MM.1S (cell line): ENCODE measurements at regions not wholly inside any gene's neighbourhood (a gene's known extent, or its start where the extent isn't known, plus 50 kb on each side); places are given as distances from the start of the nearest gene placed in this dataset.
"Not testable (repeated sequence)": the region's sequence is repeated elsewhere in the genome, so short reads cannot be mapped to it uniquely, and the experiment has no call there.

Experiments
- DNase-seq: peaks from one replicate; pipeline ENCODE4 v3.0.0-alpha.2; 2015
- H2AFZ ChIP-seq: fragments of 300-600 bp; sonication (generic); 2 replicates; pipeline ENCODE4 v1.6.0; 2016; ENCODE audit warnings: antibody characterized with exemption, low read length
- H3F3A ChIP-seq: fragments of 300-600 bp; sonication (generic); 2 replicates; pipeline ENCODE4 v1.6.1; 2016; ENCODE audit warnings: mild to moderate bottlenecking, antibody characterized with exemption, low read length, moderate library complexity, mixed read lengths; ENCODE audit not compliant: insufficient read depth
- H3K27ac ChIP-seq: fragments of 300-600 bp; sonication (generic); 2 replicates; pipeline ENCODE4 v1.5.1; 2016; ENCODE audit warnings: mild to moderate bottlenecking, low read length
- H3K27me3 ChIP-seq: fragments of 300-600 bp; sonication (generic); replicated peaks from 2 replicates; pipeline ENCODE4 v1.6.0; 2016; ENCODE audit warnings: low read length; ENCODE audit not compliant: insufficient read depth
- H3K36me3 ChIP-seq: fragments of 300-600 bp; sonication (generic); replicated peaks from 2 replicates; pipeline ENCODE4 v1.6.1; 2016; ENCODE audit warnings: mild to moderate bottlenecking, low read length, mixed read lengths; ENCODE audit not compliant: insufficient read depth
- H3K4me1 ChIP-seq: fragments of 300-600 bp; sonication (generic); 2 replicates; pipeline ENCODE4 v1.6.1; 2016; ENCODE audit warnings: low read length, mixed read lengths
- H3K4me2 ChIP-seq: fragments of 300-600 bp; sonication (generic); 2 replicates; pipeline ENCODE4 v1.6.0; 2016; ENCODE audit warnings: low read depth, low read length
- H3K4me3 ChIP-seq: fragments of 300-600 bp; sonication (generic); 2 replicates; pipeline ENCODE4 v1.5.1; 2016; ENCODE audit warnings: low read length, mixed read lengths
- H3K79me2 ChIP-seq: fragments of 300-600 bp; sonication (generic); 2 replicates; pipeline ENCODE4 v1.6.1; 2016; ENCODE audit warnings: mixed run types, low read length, mixed read lengths
- H3K9ac ChIP-seq: fragments of 300-600 bp; sonication (generic); 2 replicates; pipeline ENCODE4 v1.6.1; 2016; ENCODE audit warnings: low read length, mixed read lengths
- H3K9me2 ChIP-seq: fragments of 300-600 bp; sonication (generic); replicated peaks from 2 replicates; pipeline ENCODE4 v1.6.1; 2016; ENCODE audit warnings: mild to moderate bottlenecking, low read length, mixed read lengths; ENCODE audit not compliant: insufficient read depth
- H3K9me3 ChIP-seq: fragments of 300-600 bp; sonication (generic); replicated peaks from 2 replicates; pipeline ENCODE4 v1.6.1; 2016; ENCODE audit warnings: mild to moderate bottlenecking, low read length, mixed read lengths; ENCODE audit not compliant: insufficient read depth
- H4K20me1 ChIP-seq: fragments of 300-600 bp; sonication (generic); 2 replicates; pipeline ENCODE4 v1.6.1; 2016; ENCODE audit warnings: mild to moderate bottlenecking, low read length, moderate library complexity, mixed read lengths; ENCODE audit not compliant: insufficient read depth
- EZH2 ChIP-seq: fragments of 300-600 bp; sonication (generic); optimal IDR thresholded peaks from 2 replicates; pipeline ENCODE3; 2017; ENCODE audit warnings: low read depth, mild to moderate bottlenecking, antibody characterized with exemption, low read length, mixed read lengths
- EZH2phosphoT487 ChIP-seq: fragments of 300-600 bp; sonication (generic); IDR thresholded peaks from 2 replicates; pipeline ENCODE4 v1.6.1; 2018; ENCODE audit warnings: antibody characterized with exemption, low read length
- TF ChIP-seq, protein P1 (sequence below): fragments of 300-600 bp; sonication (generic); IDR thresholded peaks from 2 replicates; pipeline ENCODE4 v1.5.1; 2016; ENCODE audit warnings: antibody characterized with exemption, low read length, mixed read lengths

GRCh38 chr2:138307099-138307498 is 194.5 kb upstream of the SPOPL start:
- no peak overlapping the region for H3K9ac ChIP-seq
- no peak for TF ChIP-seq EZH2phosphoT487
- TF ChIP-seq, protein P1, sequence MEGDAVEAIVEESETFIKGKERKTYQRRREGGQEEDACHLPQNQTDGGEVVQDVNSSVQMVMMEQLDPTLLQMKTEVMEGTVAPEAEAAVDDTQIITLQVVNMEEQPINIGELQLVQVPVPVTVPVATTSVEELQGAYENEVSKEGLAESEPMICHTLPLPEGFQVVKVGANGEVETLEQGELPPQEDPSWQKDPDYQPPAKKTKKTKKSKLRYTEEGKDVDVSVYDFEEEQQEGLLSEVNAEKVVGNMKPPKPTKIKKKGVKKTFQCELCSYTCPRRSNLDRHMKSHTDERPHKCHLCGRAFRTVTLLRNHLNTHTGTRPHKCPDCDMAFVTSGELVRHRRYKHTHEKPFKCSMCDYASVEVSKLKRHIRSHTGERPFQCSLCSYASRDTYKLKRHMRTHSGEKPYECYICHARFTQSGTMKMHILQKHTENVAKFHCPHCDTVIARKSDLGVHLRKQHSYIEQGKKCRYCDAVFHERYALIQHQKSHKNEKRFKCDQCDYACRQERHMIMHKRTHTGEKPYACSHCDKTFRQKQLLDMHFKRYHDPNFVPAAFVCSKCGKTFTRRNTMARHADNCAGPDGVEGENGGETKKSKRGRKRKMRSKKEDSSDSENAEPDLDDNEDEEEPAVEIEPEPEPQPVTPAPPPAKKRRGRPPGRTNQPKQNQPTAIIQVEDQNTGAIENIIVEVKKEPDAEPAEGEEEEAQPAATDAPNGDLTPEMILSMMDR, result no peak
- TF ChIP-seq EZH2, result no peak
- no peaks in the 10 kb centered on the region for H3K36me3 ChIP-seq
- H3K27me3 ChIP-seq, result no peaks in the 10 kb centered on the region
- H4K20me1 ChIP-seq, result no peaks in the 10 kb centered on the region
- no peak overlapping the region for H3K4me3 ChIP-seq
- H3K79me2 ChIP-seq, result no peaks in the 10 kb centered on the region
- no peak overlapping the region for H2AFZ ChIP-seq
- H3F3A ChIP-seq, result no peaks in the 10 kb centered on the region
- no peak for DNase-seq
- H3K4me2 ChIP-seq, result no peak overlapping the region
- H3K27ac ChIP-seq, result no peak overlapping the region
- H3K9me2 ChIP-seq, result no peaks in the 10 kb centered on the region
- H3K4me1 ChIP-seq, result no peaks in the 10 kb centered on the region
- no peaks in the 10 kb centered on the region for H3K9me3 ChIP-seq

- H3K9ac ChIP-seq, result no peak overlapping the region
- H3K27me3 ChIP-seq, result no peaks in the 10 kb centered on the region
- DNase-seq, result no peak
- H3K79me2 ChIP-seq, result no peaks in the 10 kb centered on the region
- H4K20me1 ChIP-seq, result no peaks in the 10 kb centered on the region
- H3K27ac ChIP-seq, result no peak overlapping the region
- H3K4me1 ChIP-seq, result no peaks in the 10 kb centered on the region
- H3K36me3 ChIP-seq, result no peaks in the 10 kb centered on the region
- no peaks in the 10 kb centered on the region for H3K9me3 ChIP-seq
- no peak overlapping the region for H2AFZ ChIP-seq
- no peaks in the 10 kb centered on the region for H3K9me2 ChIP-seq
- no peaks in the 10 kb centered on the region for H3F3A ChIP-seq
- no peak overlapping the region for H3K4me3 ChIP-seq
- H3K4me2 ChIP-seq, result no peak overlapping the region
- TF ChIP-seq EZH2phosphoT487, result no peak
- no peak for TF ChIP-seq EZH2
- TF ChIP-seq, protein P1, result no peak
These were observed 191.8 kb upstream of the SPOPL start for GRCh38 chr2:138309760-138310159.

DNA sequence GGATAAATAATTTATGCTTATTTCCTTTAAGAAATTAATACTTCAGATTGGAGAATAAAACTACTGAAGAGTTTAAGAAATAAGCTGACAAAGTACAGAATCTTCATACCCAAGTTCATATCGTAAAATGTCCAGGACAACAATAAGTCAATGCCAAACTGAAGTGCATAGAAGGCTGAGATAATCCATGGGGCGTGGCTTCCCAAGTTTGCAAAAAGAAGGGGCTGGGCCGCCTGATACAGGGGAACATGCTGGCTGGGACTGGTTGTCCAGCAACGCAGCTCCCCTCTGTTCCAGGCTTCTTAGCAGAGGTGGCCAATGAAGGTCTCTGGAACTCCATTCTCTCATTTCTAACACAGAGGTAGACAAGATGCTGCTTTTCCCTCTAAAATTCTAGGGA is 189.5 kb upstream of the SPOPL start:
- H3K27ac ChIP-seq, result no peak overlapping the region
- H3K27me3 ChIP-seq, result no peaks in the 10 kb centered on the region
- H4K20me1 ChIP-seq, result no peaks in the 10 kb centered on the region
- H2AFZ ChIP-seq, result no peak overlapping the region
- no peak overlapping the region for H3K4me3 ChIP-seq
- no peaks in the 10 kb centered on the region for H3K79me2 ChIP-seq
- TF ChIP-seq, protein P1, result no peak
- no peak for TF ChIP-seq EZH2phosphoT487
- no peak for TF ChIP-seq EZH2
- H3K36me3 ChIP-seq, result no peaks in the 10 kb centered on the region
- no peak overlapping the region for H3K4me2 ChIP-seq
- H3K9me3 ChIP-seq, result no peaks in the 10 kb centered on the region
- H3K9me2 ChIP-seq, result no peaks in the 10 kb centered on the region
- H3F3A ChIP-seq, result no peaks in the 10 kb centered on the region
- no peak for DNase-seq
- no peaks in the 10 kb centered on the region for H3K4me1 ChIP-seq
- no peak overlapping the region for H3K9ac ChIP-seq

GRCh38 chr2:138315619-138316018 is 186.0 kb upstream of the SPOPL start:
- H3K79me2 ChIP-seq, DNase-seq, H3K27me3 ChIP-seq, H3K4me3 ChIP-seq, H3K4me2 ChIP-seq, H3K4me1 ChIP-seq, H3K9me3 ChIP-seq, H3K9ac ChIP-seq, H3K27ac ChIP-seq, H3K9me2 ChIP-seq, H3K36me3 ChIP-seq, H3F3A ChIP-seq, H4K20me1 ChIP-seq, H2AFZ ChIP-seq: not testable (repeated sequence)
